K562 (cell line): ENCODE measurements at regions not wholly inside any gene's neighbourhood (a gene's known extent, or its start where the extent isn't known, plus 50 kb on each side); places are given as distances from the start of the nearest gene placed in this dataset.
A peak's percentile ranks its signal among the peaks of the same experiment; 100 is the strongest.

Experiments used
- ATAC-seq: fragments of 200-7000 bp; cut with Tn5 transposase; 3 replicates; pipeline ENCODE4 v1.9.1; 2020; ENCODE audit warnings: moderate library complexity
- BruUV-seq: library from RNA; stranded (reverse); fragments of 400-500 nt; replicated peaks from 2 replicates; lab custom pipeline; 2021; lab: Mats Ljungman, UMichigan
- CTCF ChIA-PET: fragments of 300-600 bp; formaldehyde crosslinking; extraction: SDS; loops from one replicate; lab custom pipeline; 2021; ENCODE audit warnings: low intra/inter-chr PET ratio; lab: Yijun Ruan, JAX
- POLR2A ChIA-PET: fragments of 300-600, 350-650 bp; sonication (Branson Sonifier 250); formaldehyde crosslinking; extraction: SDS; loops from one replicate; lab custom pipeline; 2021; ENCODE audit warnings: antibody characterized with exemption, inconsistent platforms; lab: Yijun Ruan, JAX
- DNase-seq, 4 experiments: peaks; one replicate each; pipeline versions ENCODE4 v3.0.0 to v3.0.0-alpha.2; 2011 to 2018; ENCODE audit warnings: low spot score in 3 of 4, mixed read lengths in 3 of 4; ENCODE audit errors: extremely low read depth in 1 of 4
- FAIRE-seq: peaks from 2 replicates; lab custom pipeline; 2011; peaks lifted over from hg19 to GRCh38; lab: Jason Lieb, UNC
- H2AFZ ChIP-seq: 2 replicates; pipeline ENCODE4 v1.6.0; 2011; ENCODE audit warnings: low read depth, low read length, control low read depth, inconsistent platforms
- H3K27ac ChIP-seq: fragments of 200-600 bp; 3 replicates; pipeline ENCODE4 v1.8.0; 2011; ENCODE audit warnings: low read depth, mild to moderate bottlenecking, control low read depth, inconsistent platforms, low read length, moderate library complexity, mixed read lengths; ENCODE audit errors: extremely low read depth
- H3K27me3 ChIP-seq, 2 experiments: fragments of 300-600 bp in 1 of 2; 2 replicates in 1 of 2; 3 replicates in 1 of 2; pipeline versions ENCODE4 v1.6.0 to v1.8.0; 2011; ENCODE audit warnings: inconsistent platforms in 2 of 2, low read length in 2 of 2, mild to moderate bottlenecking in 1 of 2, mixed read lengths in 1 of 2, moderate library complexity in 1 of 2; ENCODE audit not compliant: control insufficient read depth in 2 of 2, insufficient read depth in 2 of 2
- H3K36me3 ChIP-seq: fragments of 300-600 bp; 3 replicates; pipeline ENCODE4 v1.8.0; 2011; ENCODE audit warnings: mild to moderate bottlenecking, low read length, inconsistent platforms; ENCODE audit not compliant: control insufficient read depth, insufficient read depth
- H3K4me1 ChIP-seq, 2 experiments: fragments of 200-600 bp in 1 of 2; replicated peaks in 1 of 2; 2 replicates in 1 of 2; 3 replicates in 1 of 2; pipeline versions ENCODE4 v1.5.1 to v1.8.0; 2011; ENCODE audit warnings: inconsistent platforms in 2 of 2, low read length in 2 of 2, mild to moderate bottlenecking in 1 of 2, mixed read lengths in 1 of 2, moderate library complexity in 1 of 2; ENCODE audit not compliant: control insufficient read depth in 2 of 2, insufficient read depth in 2 of 2
- H3K4me2 ChIP-seq: 2 replicates; pipeline ENCODE4 v1.6.1; 2011; ENCODE audit warnings: low read length, control low read depth, inconsistent platforms, mixed read lengths; ENCODE audit not compliant: insufficient read depth
- H3K4me3 ChIP-seq: fragments of 200-600 bp; sonication (generic), shearing (Covaris generic); 2 replicates; pipeline ENCODE4 v1.5.1; 2016; ENCODE audit warnings: control low read depth, inconsistent platforms
- H3K79me2 ChIP-seq: fragments of 200-600 bp; 3 replicates; pipeline ENCODE4 v1.8.0; 2011; ENCODE audit warnings: low read length, inconsistent platforms; ENCODE audit not compliant: control insufficient read depth, insufficient read depth
- H3K9ac ChIP-seq, 2 experiments: 2 replicates each; pipeline versions ENCODE4 v1.6.0 to v1.6.1; 2011; ENCODE audit warnings: low read depth in 2 of 2, low read length in 2 of 2, control low read depth in 1 of 2, inconsistent platforms in 1 of 2, mild to moderate bottlenecking in 1 of 2, mixed read lengths in 1 of 2; ENCODE audit not compliant: insufficient read depth in 1 of 2
- H3K9me1 ChIP-seq: one replicate; pipeline ENCODE4 v1.6.0; 2011; ENCODE audit warnings: inconsistent platforms, mild to moderate bottlenecking, low read length, moderate library complexity; ENCODE audit not compliant: control insufficient read depth, insufficient read depth
- H3K9me3 ChIP-seq: replicated peaks from 2 replicates; pipeline ENCODE4 v1.5.1; 2011; ENCODE audit warnings: low read depth, low read length, inconsistent platforms; ENCODE audit not compliant: control insufficient read depth, insufficient read depth
- H4K20me1 ChIP-seq: replicated peaks from 2 replicates; pipeline ENCODE4 v1.6.1; 2011; ENCODE audit warnings: low read length, inconsistent platforms, mixed read lengths; ENCODE audit not compliant: control insufficient read depth, insufficient read depth
- BHLHE40 ChIP-seq: IDR thresholded peaks from 2 replicates; pipeline ENCODE4 v1.6.1; 2011; ENCODE audit warnings: low read length, improper control_type of control experiment
- C11orf30 ChIP-seq: fragments of 450-650 bp; IDR thresholded peaks from 2 replicates; pipeline ENCODE4 v1.6.1; 2016; ENCODE audit warnings: low read depth, mild to moderate bottlenecking
- CEBPG ChIP-seq, 3 experiments: fragments of 200-800 bp in 1 of 3; sonication (Bioruptor generic) in 1 of 3; sonication (generic) in 1 of 3; formaldehyde crosslinking in 1 of 3; IDR thresholded peaks in 2 of 3; conservative IDR thresholded peaks in 1 of 3; 2 replicates each; pipeline versions ENCODE4 v1.6.1 to v1.8.0; 2016 to 2022; ENCODE audit warnings: missing compliant biosample characterization in 2 of 3, missing genetic modification characterization in 2 of 3, mild to moderate bottlenecking in 1 of 3, missing genetic modification reagents in 1 of 3
- ETV1 ChIP-seq: fragments of 450-650 bp; conservative IDR thresholded peaks from 2 replicates; pipeline ENCODE4 v1.6.1; 2016; ENCODE audit warnings: missing genetic modification characterization, control low read depth, low read depth, missing compliant biosample characterization
- FOSL1 ChIP-seq: fragments of 200-800 bp; sonication (Bioruptor generic); conservative IDR thresholded peaks from 2 replicates; pipeline ENCODE4 v1.6.1; 2016; ENCODE audit warnings: missing genetic modification characterization, missing compliant biosample characterization
- LEF1 ChIP-seq: fragments of 450-650 bp; IDR thresholded peaks from 2 replicates; pipeline ENCODE4 v1.6.1; 2016; ENCODE audit warnings: mild to moderate bottlenecking
- MECOM ChIP-seq: fragments of 250-450 bp; sonication (Bioruptor Pico); IDR thresholded peaks from 2 replicates; pipeline ENCODE4 v1.8.0; 2022; ENCODE audit warnings: inconsistent platforms
- MEF2D ChIP-seq: conservative IDR thresholded peaks from 2 replicates; pipeline ENCODE4 v1.6.1; 2016; ENCODE audit warnings: low read depth, missing genetic modification characterization, missing compliant biosample characterization
- MEIS2 ChIP-seq: fragments of 450-650 bp; IDR thresholded peaks from 2 replicates; pipeline ENCODE4 v1.6.1; 2014; ENCODE audit warnings: mild to moderate bottlenecking; ENCODE audit not compliant: partially characterized antibody
- NCOR1 ChIP-seq: fragments of 450-650 bp; IDR thresholded peaks from 2 replicates; pipeline ENCODE4 v1.6.1; 2016; ENCODE audit warnings: mild to moderate bottlenecking, moderate library complexity
- SMARCA4 ChIP-seq: fragments of 450-650 bp; IDR thresholded peaks from 2 replicates; pipeline ENCODE4 v1.6.1; 2016
- SOX6 ChIP-seq: fragments of 450-650 bp; IDR thresholded peaks from 2 replicates; pipeline ENCODE4 v1.6.1; 2014; ENCODE audit warnings: mild to moderate bottlenecking
- SPI1 ChIP-seq: IDR thresholded peaks from 2 replicates; pipeline ENCODE4 v1.6.1; 2011; ENCODE audit warnings: low read depth, low read length, control low read depth, borderline replicate concordance
- TEAD4 ChIP-seq, 2 experiments: sonication (generic) in 1 of 2; formaldehyde crosslinking in 1 of 2; IDR thresholded peaks; 2 replicates each; pipeline versions ENCODE4 v1.6.1 to v1.8.0; 2012 to 2022; ENCODE audit warnings: borderline replicate concordance in 1 of 2, inconsistent platforms in 1 of 2, low read length in 1 of 2, mild to moderate bottlenecking in 1 of 2, missing genetic modification reagents in 1 of 2
- WGBS: fragments of 100-300 bp; shearing (Covaris generic); methylation state at CpG from one replicate; pipeline ENCODE4 v1.1.6; 2016; ENCODE audit warnings: low coverage, mixed read lengths; ENCODE audit not compliant: insufficient coverage; ENCODE audit errors: missing lambda C conversion rate; 5-methylcytosine and 5-hydroxymethylcytosine counted together
- in situ Hi-C: fragments of 300-500 bp; cut with MboI; formaldehyde crosslinking; loops from 4 replicates; pipeline ENCODE4 v1.15.0; 2018; ENCODE audit warnings: inconsistent platforms, mixed read lengths
- intact Hi-C: fragments of 100-400 bp; cut with micrococcal nuclease; formaldehyde crosslinking; loops from 2 replicates; pipeline ENCODE4 v1.14.2; 2022
- TF ChIP-seq, protein P1 (sequence below): fragments of 250-450 bp; sonication (Bioruptor Pico); IDR thresholded peaks from 2 replicates; pipeline ENCODE4 v1.4.0; 2020; ENCODE audit warnings: mild to moderate bottlenecking, moderate library complexity
- TF ChIP-seq, protein P2 (sequence below): fragments of 450-650 bp; IDR thresholded peaks from 2 replicates; pipeline ENCODE4 v1.6.1; 2017; ENCODE audit warnings: antibody characterized with exemption

DNA sequence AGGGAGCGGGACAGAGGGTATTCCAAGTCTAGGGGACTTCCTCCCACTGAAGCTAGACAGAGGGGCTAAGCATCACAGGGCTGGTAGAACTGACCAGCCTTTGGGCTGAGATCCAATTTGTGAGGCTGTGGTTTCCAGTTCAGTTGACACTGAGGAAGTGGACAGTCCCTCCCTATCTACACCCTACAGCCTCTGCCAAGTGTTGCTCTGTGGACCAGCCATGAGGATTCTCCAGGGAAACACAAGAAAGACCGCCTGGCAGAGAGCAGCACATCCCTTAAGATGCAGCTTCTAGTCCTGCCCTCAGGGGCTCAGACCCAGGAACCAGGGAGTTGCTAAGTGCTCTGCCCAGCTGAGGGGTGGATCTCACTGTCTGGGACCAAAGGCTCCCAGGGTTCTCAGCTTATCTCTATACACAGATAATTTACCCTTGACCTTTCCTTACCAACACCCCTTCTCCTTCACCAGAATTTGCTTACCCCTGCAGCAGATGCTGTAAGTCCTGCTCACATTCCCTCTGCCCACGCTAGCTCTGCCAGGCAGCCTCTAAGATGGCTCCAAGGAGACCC lies 252.0 kb downstream of the SKIDA1 start (continued):
- TF ChIP-seq, protein P1, sequence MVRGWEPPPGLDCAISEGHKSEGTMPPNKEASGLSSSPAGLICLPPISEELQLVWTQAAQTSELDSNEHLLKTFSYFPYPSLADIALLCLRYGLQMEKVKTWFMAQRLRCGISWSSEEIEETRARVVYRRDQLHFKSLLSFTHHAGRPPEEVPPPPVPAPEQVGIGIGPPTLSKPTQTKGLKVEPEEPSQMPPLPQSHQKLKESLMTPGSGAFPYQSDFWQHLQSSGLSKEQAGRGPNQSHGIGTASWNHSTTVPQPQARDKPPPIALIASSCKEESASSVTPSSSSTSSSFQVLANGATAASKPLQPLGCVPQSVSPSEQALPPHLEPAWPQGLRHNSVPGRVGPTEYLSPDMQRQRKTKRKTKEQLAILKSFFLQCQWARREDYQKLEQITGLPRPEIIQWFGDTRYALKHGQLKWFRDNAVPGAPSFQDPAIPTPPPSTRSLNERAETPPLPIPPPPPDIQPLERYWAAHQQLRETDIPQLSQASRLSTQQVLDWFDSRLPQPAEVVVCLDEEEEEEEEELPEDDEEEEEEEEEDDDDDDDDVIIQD (CRISPR knock-in tag), result no peak

DNA sequence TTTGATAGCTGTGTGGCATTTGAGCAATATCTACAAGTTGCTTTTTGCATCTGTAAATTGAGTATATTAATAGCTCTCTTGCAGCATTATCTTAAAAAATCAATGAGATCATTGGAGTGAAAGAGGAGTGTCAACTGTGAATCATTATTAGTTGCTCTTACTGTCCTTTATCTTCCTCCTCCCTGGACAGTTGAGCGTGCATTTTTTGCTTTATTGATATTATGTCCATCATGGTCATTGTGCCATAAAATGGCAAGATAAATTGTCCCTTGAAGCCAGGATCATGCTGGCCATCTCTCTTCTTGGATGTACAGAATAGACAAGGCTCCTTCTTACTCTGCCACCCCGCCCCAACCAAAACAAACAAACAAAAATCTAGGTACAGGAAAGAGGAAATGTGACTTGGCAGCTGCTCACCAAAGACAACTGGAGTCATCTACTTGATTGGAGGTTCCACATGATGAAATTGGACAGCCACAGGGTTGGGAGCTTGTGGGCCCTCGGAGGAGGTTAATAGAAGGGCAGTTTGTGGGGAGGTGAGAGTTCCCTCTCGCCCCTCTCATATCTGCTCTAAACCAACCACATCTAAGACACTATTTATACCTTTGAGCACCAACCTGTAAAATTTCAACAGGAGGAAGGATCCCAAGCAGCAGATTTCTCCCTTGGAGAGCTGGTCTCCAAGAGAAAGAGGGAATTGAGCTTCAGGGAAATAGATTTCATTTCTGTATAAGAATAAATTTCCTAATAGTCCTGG lies 252.7 kb downstream of the SKIDA1 start:
- ATAC-seq, result peak; percentile 61
- ChIA-PET POLR2A (no interaction called here), CTCF (no interaction called here)
- no TSS peak for BruUV-seq
- Histone ChIP-seq H3K9me1 (no peaks in the 10 kb centered on the region), H4K20me1 (no peaks in the 10 kb centered on the region), H3K27ac (peak overlapping the region; percentile 19; the same call in 1 of the 3 replicates), H3K79me2 (no peaks in the 10 kb centered on the region), H3K27me3 (no peaks in the 10 kb centered on the region), H3K4me2 (no peak overlapping the region), H2AFZ (no peak overlapping the region), H3K4me3 (no peak overlapping the region), H3K9ac (no peak overlapping the region), H3K36me3 (no peaks in the 10 kb centered on the region), H3K9me3 (no peaks in the 10 kb centered on the region), H3K4me1 (peaks cover 0 to 13% of the 10 kb centered on the region in 2 experiments; a peak in 3 of 5 replicates)
- in situ Hi-C loops (loop anchor here (5.0 kb wide), 2 partner anchors 196 to 401 kb away; no protein-coding TSS in a partner anchor), intact Hi-C loops (no loop called here)
- peak in 1 of 4 experiments; percentile 22 for DNase-seq
- no peak for FAIRE-seq
- 2% methylated on average over 4 of the region's 4 CpGs for WGBS
- peak; percentile 75 for TF ChIP-seq CEBPG (CRISPR knock-in tag; IDR thresholded peaks at IDR 0.05)
- peak in 1 of 2 experiments; percentile 91; a peak in 2 of 4 replicates for TF ChIP-seq CEBPG (tag; conservative IDR thresholded peaks at IDR 0.05 in 1 of 2, IDR thresholded peaks at IDR 0.05 in 1 of 2)
- no peak for TF ChIP-seq ETV1
- TF ChIP-seq MEIS2, result peak; percentile 46
- TF ChIP-seq SMARCA4, result peak; percentile 37; the same call in 1 of the 2 replicates
- TF ChIP-seq MEF2D, result 0 out of 2 replicates have a peak, but pooled peaks have one; percentile 63
- TF ChIP-seq MECOM, result no peak
- peak; percentile 11; the same call in 1 of the 2 replicates for TF ChIP-seq TEAD4 (IDR thresholded peaks at IDR 0.05; ENCODE audit: low read length)
- no peak for TF ChIP-seq TEAD4 (CRISPR knock-in tag; IDR thresholded peaks at IDR 0.05; ENCODE audit: borderline replicate concordance)
- peak; percentile 39; the same call in 1 of the 2 replicates for TF ChIP-seq SOX6
- TF ChIP-seq BHLHE40, result peak; percentile 54
- TF ChIP-seq SPI1, result peak; percentile 63; the same call in 1 of the 2 replicates
- TF ChIP-seq LEF1, result peak; percentile 30; the same call in 1 of the 2 replicates
- peak; percentile 78 for TF ChIP-seq FOSL1 (tag)
- peak; percentile 17; the same call in 1 of the 2 replicates for TF ChIP-seq NCOR1
- TF ChIP-seq, protein P2, sequence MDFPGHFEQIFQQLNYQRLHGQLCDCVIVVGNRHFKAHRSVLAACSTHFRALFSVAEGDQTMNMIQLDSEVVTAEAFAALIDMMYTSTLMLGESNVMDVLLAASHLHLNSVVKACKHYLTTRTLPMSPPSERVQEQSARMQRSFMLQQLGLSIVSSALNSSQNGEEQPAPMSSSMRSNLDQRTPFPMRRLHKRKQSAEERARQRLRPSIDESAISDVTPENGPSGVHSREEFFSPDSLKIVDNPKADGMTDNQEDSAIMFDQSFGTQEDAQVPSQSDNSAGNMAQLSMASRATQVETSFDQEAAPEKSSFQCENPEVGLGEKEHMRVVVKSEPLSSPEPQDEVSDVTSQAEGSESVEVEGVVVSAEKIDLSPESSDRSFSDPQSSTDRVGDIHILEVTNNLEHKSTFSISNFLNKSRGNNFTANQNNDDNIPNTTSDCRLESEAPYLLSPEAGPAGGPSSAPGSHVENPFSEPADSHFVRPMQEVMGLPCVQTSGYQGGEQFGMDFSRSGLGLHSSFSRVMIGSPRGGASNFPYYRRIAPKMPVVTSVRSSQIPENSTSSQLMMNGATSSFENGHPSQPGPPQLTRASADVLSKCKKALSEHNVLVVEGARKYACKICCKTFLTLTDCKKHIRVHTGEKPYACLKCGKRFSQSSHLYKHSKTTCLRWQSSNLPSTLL, result no peak
- 0 out of 2 replicates have a peak, but pooled peaks have one; percentile 4 for TF ChIP-seq C11orf30
